SK-N-SH (cell line): ENCODE measurements at regions not wholly inside any gene's neighbourhood (a gene's known extent, or its start where the extent isn't known, plus 50 kb on each side); places are given as distances from the start of the nearest gene placed in this dataset.

Source experiments
- CTCF ChIA-PET: fragments of 300-600, 350-600 bp; formaldehyde crosslinking; extraction: SDS; loops from one replicate; lab custom pipeline; 2021; lab: Yijun Ruan, JAX
- POLR2A ChIA-PET: fragments of 350-600 bp; sonication (Branson Sonifier 250); formaldehyde crosslinking; extraction: SDS; loops from one replicate; lab custom pipeline; 2020; ENCODE audit warnings: antibody characterized with exemption, inconsistent platforms; lab: Yijun Ruan, JAX
- DNase-seq: peaks from one replicate; pipeline ENCODE4 v3.0.0; 2012
- H2AFZ ChIP-seq: fragments of 200-600 bp; sonication (generic); 2 replicates; pipeline ENCODE4 v1.8.1; 2016; ENCODE audit warnings: antibody characterized with exemption, mild to moderate bottlenecking, low read depth
- H3F3A ChIP-seq: fragments of 200-600 bp; sonication (generic); replicated peaks from 2 replicates; pipeline ENCODE3; 2016; ENCODE audit warnings: antibody characterized with exemption, mild to moderate bottlenecking; ENCODE audit not compliant: insufficient read depth
- H3K27ac ChIP-seq, 2 experiments: fragments of 200-500 bp in 1 of 2; fragments of 200-600 bp in 1 of 2; sonication (Bioruptor generic) in 1 of 2; sonication (generic), shearing (Covaris generic) in 1 of 2; 2 replicates each; pipeline versions ENCODE4 v1.5.1 to v1.6.1; 2014 to 2016; ENCODE audit warnings: low read depth in 2 of 2, inconsistent platforms in 1 of 2, low read length in 1 of 2, mild to moderate bottlenecking in 1 of 2, mixed read lengths in 1 of 2
- H3K27me3 ChIP-seq: fragments of 200-600 bp; sonication (generic), shearing (Covaris generic); 2 replicates; pipeline ENCODE4 v1.6.1; 2016; ENCODE audit warnings: mixed run types; ENCODE audit not compliant: insufficient read depth
- H3K36me3 ChIP-seq, 2 experiments: fragments of 200-500 bp in 1 of 2; fragments of 200-600 bp in 1 of 2; sonication (Bioruptor generic) in 1 of 2; sonication (generic) in 1 of 2; replicated peaks in 1 of 2; 2 replicates each; pipeline versions ENCODE3 to v1.5.1; 2014 to 2016; ENCODE audit warnings: low read length in 1 of 2, mild to moderate bottlenecking in 1 of 2; ENCODE audit not compliant: insufficient read depth in 2 of 2, control insufficient read depth in 1 of 2
- H3K4me1 ChIP-seq, 2 experiments: fragments of 200-500 bp in 1 of 2; fragments of 200-600 bp in 1 of 2; sonication (Bioruptor generic) in 1 of 2; sonication (generic), shearing (Covaris generic) in 1 of 2; 2 replicates each; pipeline versions ENCODE4 v1.5.1 to v1.6.1; 2014 to 2016; ENCODE audit warnings: low read depth in 1 of 2, low read length in 1 of 2, mixed run types in 1 of 2; ENCODE audit not compliant: insufficient read depth in 2 of 2, control insufficient read depth in 1 of 2
- H3K4me2 ChIP-seq: fragments of 200-600 bp; sonication (generic), shearing (Covaris generic); 2 replicates; pipeline ENCODE4 v1.6.1; 2017; ENCODE audit warnings: mixed run types
- H3K4me3 ChIP-seq, 2 experiments: fragments of 200-500 bp in 1 of 2; fragments of 200-600 bp in 1 of 2; sonication (Bioruptor generic) in 1 of 2; sonication (generic), shearing (Covaris generic) in 1 of 2; 2 replicates each; pipeline versions ENCODE4 v1.5.1 to v1.8.1; 2014 to 2016; ENCODE audit warnings: low read depth in 2 of 2, inconsistent platforms in 1 of 2, low read length in 1 of 2, mild to moderate bottlenecking in 1 of 2, mixed read lengths in 1 of 2, moderate library complexity in 1 of 2
- H3K79me2 ChIP-seq: fragments of 200-600 bp; sonication (generic); 2 replicates; pipeline ENCODE4 v1.8.1; 2017; ENCODE audit warnings: mild to moderate bottlenecking; ENCODE audit not compliant: insufficient read depth
- H3K9ac ChIP-seq: fragments of 200-600 bp; sonication (generic); 2 replicates; pipeline ENCODE4 v1.6.1; 2017; ENCODE audit warnings: mixed run types
- H3K9me2 ChIP-seq: fragments of 200-600 bp; sonication (generic); 2 replicates; pipeline ENCODE4 v1.6.1; 2017; ENCODE audit warnings: mixed run types
- H3K9me3 ChIP-seq: fragments of 200-600 bp; sonication (generic); 2 replicates; pipeline ENCODE4 v1.6.1; 2017; ENCODE audit warnings: mixed run types, mild to moderate bottlenecking, moderate library complexity
- H4K20me1 ChIP-seq: fragments of 200-600 bp; sonication (generic); 2 replicates; pipeline ENCODE4 v1.6.1; 2017; ENCODE audit warnings: mild to moderate bottlenecking, mixed run types; ENCODE audit not compliant: insufficient read depth
- ELF1 ChIP-seq: IDR thresholded peaks from 2 replicates; pipeline ENCODE4 v1.4.0; 2012
- EZH2phosphoT487 ChIP-seq: fragments of 200-600 bp; sonication (generic); IDR thresholded peaks from 2 replicates; pipeline ENCODE4 v1.6.1; 2017; ENCODE audit warnings: low read depth, mixed run types, mild to moderate bottlenecking, antibody characterized with exemption, moderate library complexity, borderline replicate concordance
- JUND ChIP-seq: IDR thresholded peaks from 2 replicates; pipeline ENCODE4 v1.4.0; 2012
- MEF2A ChIP-seq: IDR thresholded peaks from 2 replicates; pipeline ENCODE4 v1.4.0; 2012; ENCODE audit warnings: low read depth, borderline replicate concordance
- MXI1 ChIP-seq: IDR thresholded peaks from 2 replicates; pipeline ENCODE4 v1.6.1; 2012; ENCODE audit warnings: mild to moderate bottlenecking, low read depth, low read length, improper control_type of control experiment
- NRF1 ChIP-seq: IDR thresholded peaks from 2 replicates; pipeline ENCODE4 v1.6.1; 2012; ENCODE audit warnings: low read depth, mild to moderate bottlenecking, low read length
- POLR2AphosphoS5 ChIP-seq: IDR thresholded peaks from 2 replicates; pipeline ENCODE4 v1.6.1; 2012; ENCODE audit warnings: low read depth, low read length
- RFX5 ChIP-seq: IDR thresholded peaks from 2 replicates; pipeline ENCODE4 v1.6.1; 2012; ENCODE audit warnings: mild to moderate bottlenecking, improper control_type of control experiment, low read length
- RXRA ChIP-seq: IDR thresholded peaks from 2 replicates; pipeline ENCODE4 v1.4.0; 2012; ENCODE audit warnings: low read depth, mild to moderate bottlenecking, borderline replicate concordance
- SIN3A ChIP-seq: IDR thresholded peaks from 2 replicates; pipeline ENCODE4 v1.6.1; 2012; ENCODE audit warnings: low read depth, mild to moderate bottlenecking, low read length, moderate library complexity, borderline replicate concordance
- YY1 ChIP-seq: IDR thresholded peaks from 2 replicates; pipeline ENCODE4 v1.4.0; 2012; ENCODE audit warnings: low read depth, mild to moderate bottlenecking
- WGBS: methylation state at CpG from one replicate; pipeline ENCODE4 v1.1.6; 2017; ENCODE audit warnings: low lambda C conversion rate; 5-methylcytosine and 5-hydroxymethylcytosine counted together
- TF ChIP-seq, protein P1 (sequence below): IDR thresholded peaks from 2 replicates; pipeline ENCODE4 v1.6.1; 2012; ENCODE audit warnings: mild to moderate bottlenecking, low read depth, low read length, moderate library complexity
- TF ChIP-seq, protein P2 (sequence below): fragments of 200-600 bp; sonication (generic); IDR thresholded peaks from 2 replicates; pipeline ENCODE4 v1.6.1; 2017; ENCODE audit warnings: antibody characterized with exemption, mild to moderate bottlenecking, moderate library complexity
- TF ChIP-seq, protein P3 (sequence below): IDR thresholded peaks from 2 replicates; pipeline ENCODE4; 2012
- TF ChIP-seq, protein P4 (sequence below): fragments of 150-350 bp; IDR thresholded peaks from 2 replicates; pipeline ENCODE4 v1.6.1; 2016; ENCODE audit warnings: mild to moderate bottlenecking, low read depth, low read length
- TF ChIP-seq, protein P5 (sequence below): IDR thresholded peaks from 2 replicates; pipeline ENCODE4 v1.4.0; 2012; ENCODE audit warnings: low read depth

DNA sequence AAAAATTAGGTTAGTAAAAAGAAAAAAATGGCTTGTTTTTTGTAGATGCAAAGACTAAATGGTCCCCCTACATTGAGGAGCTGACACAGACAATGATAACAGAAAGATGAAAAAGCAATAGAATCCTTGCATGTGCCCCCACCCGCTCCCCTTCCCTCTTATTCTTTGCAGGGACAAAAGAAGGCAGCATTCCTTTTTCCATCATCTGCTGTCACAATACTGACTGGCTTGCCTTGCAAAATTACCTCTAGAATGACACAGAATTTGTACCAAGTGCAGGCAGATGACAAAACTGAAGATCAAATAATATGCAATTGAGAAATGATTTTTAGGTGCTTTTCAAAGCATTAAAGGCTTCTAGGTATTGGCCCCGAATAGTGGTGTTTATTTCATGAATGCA lies 153.1 kb upstream of the AGA start (continued):
- TF ChIP-seq, protein P1, sequence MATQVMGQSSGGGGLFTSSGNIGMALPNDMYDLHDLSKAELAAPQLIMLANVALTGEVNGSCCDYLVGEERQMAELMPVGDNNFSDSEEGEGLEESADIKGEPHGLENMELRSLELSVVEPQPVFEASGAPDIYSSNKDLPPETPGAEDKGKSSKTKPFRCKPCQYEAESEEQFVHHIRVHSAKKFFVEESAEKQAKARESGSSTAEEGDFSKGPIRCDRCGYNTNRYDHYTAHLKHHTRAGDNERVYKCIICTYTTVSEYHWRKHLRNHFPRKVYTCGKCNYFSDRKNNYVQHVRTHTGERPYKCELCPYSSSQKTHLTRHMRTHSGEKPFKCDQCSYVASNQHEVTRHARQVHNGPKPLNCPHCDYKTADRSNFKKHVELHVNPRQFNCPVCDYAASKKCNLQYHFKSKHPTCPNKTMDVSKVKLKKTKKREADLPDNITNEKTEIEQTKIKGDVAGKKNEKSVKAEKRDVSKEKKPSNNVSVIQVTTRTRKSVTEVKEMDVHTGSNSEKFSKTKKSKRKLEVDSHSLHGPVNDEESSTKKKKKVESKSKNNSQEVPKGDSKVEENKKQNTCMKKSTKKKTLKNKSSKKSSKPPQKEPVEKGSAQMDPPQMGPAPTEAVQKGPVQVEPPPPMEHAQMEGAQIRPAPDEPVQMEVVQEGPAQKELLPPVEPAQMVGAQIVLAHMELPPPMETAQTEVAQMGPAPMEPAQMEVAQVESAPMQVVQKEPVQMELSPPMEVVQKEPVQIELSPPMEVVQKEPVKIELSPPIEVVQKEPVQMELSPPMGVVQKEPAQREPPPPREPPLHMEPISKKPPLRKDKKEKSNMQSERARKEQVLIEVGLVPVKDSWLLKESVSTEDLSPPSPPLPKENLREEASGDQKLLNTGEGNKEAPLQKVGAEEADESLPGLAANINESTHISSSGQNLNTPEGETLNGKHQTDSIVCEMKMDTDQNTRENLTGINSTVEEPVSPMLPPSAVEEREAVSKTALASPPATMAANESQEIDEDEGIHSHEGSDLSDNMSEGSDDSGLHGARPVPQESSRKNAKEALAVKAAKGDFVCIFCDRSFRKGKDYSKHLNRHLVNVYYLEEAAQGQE = no peak
- TF ChIP-seq JUND (no peak), MEF2A (no peak), YY1 (no peak)
- TF ChIP-seq, protein P2, sequence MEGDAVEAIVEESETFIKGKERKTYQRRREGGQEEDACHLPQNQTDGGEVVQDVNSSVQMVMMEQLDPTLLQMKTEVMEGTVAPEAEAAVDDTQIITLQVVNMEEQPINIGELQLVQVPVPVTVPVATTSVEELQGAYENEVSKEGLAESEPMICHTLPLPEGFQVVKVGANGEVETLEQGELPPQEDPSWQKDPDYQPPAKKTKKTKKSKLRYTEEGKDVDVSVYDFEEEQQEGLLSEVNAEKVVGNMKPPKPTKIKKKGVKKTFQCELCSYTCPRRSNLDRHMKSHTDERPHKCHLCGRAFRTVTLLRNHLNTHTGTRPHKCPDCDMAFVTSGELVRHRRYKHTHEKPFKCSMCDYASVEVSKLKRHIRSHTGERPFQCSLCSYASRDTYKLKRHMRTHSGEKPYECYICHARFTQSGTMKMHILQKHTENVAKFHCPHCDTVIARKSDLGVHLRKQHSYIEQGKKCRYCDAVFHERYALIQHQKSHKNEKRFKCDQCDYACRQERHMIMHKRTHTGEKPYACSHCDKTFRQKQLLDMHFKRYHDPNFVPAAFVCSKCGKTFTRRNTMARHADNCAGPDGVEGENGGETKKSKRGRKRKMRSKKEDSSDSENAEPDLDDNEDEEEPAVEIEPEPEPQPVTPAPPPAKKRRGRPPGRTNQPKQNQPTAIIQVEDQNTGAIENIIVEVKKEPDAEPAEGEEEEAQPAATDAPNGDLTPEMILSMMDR = no peak
- TF ChIP-seq, protein P3, sequence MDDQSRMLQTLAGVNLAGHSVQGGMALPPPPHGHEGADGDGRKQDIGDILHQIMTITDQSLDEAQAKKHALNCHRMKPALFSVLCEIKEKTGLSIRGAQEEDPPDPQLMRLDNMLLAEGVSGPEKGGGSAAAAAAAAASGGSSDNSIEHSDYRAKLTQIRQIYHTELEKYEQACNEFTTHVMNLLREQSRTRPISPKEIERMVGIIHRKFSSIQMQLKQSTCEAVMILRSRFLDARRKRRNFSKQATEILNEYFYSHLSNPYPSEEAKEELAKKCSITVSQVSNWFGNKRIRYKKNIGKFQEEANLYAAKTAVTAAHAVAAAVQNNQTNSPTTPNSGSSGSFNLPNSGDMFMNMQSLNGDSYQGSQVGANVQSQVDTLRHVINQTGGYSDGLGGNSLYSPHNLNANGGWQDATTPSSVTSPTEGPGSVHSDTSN = no peak

DNA sequence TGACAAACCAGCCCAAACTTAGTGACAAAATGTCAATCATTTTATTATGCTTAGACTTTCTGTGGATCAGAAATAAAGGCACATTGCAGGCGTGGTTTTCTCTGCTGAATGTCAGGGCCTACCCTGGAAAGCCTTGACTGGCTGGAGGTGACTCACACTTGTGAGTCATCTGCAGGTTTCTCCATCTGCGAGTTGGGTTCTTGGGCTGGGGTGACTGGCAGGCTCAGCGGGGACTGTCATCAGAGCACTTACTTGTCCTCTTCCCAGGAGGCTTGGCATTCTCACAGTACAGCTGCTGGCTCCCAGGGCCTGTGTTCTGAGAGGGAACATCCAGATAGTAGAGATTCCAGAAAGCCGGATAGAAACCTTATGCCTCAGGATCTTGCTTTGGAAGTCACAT lies 153.8 kb upstream of the AGA start:
- no peaks in the 10 kb centered on the region for H3K9me2 ChIP-seq
- H3K36me3 ChIP-seq = no peaks in the 10 kb centered on the region
- H3K4me1 ChIP-seq = no peaks in the 10 kb centered on the region
- no peaks in the 10 kb centered on the region for H3K79me2 ChIP-seq
- peaks cover 7% of the 10 kb centered on the region for H3K27me3 ChIP-seq
- no peak overlapping the region for H3K27ac ChIP-seq
- peak; percentile 6 for DNase-seq
- H3F3A ChIP-seq = peaks cover 3% of the 10 kb centered on the region
- WGBS = 20% methylated on average over 3 of the region's 4 CpGs
- H3K9me3 ChIP-seq = no peaks in the 10 kb centered on the region
- no peak overlapping the region for H3K4me3 ChIP-seq
- ChIA-PET POLR2A (no interaction called here), CTCF (no interaction called here)
- H4K20me1 ChIP-seq = no peaks in the 10 kb centered on the region
- no peak overlapping the region for H3K4me2 ChIP-seq
- no peak overlapping the region for H3K9ac ChIP-seq
- H2AFZ ChIP-seq = no peak overlapping the region
- TF ChIP-seq RFX5 (no peak), NRF1 (no peak), POLR2AphosphoS5 (no peak), ELF1 (no peak), EZH2phosphoT487 (no peak), SIN3A (no peak), RXRA (no peak), YY1 (no peak), MXI1 (no peak)
- TF ChIP-seq, protein P1 = no peak
- TF ChIP-seq, protein P4, sequence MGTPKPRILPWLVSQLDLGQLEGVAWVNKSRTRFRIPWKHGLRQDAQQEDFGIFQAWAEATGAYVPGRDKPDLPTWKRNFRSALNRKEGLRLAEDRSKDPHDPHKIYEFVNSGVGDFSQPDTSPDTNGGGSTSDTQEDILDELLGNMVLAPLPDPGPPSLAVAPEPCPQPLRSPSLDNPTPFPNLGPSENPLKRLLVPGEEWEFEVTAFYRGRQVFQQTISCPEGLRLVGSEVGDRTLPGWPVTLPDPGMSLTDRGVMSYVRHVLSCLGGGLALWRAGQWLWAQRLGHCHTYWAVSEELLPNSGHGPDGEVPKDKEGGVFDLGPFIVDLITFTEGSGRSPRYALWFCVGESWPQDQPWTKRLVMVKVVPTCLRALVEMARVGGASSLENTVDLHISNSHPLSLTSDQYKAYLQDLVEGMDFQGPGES = no peak
- TF ChIP-seq, protein P5, sequence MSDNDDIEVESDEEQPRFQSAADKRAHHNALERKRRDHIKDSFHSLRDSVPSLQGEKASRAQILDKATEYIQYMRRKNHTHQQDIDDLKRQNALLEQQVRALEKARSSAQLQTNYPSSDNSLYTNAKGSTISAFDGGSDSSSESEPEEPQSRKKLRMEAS = no peak
- TF ChIP-seq, protein P2 = no peak
